Natural killer cell (primary cell): ENCODE measurements at regions not wholly inside any gene's neighbourhood (a gene's known extent, or its start where the extent isn't known, plus 50 kb on each side); places are given as distances from the start of the nearest gene placed in this dataset.

Experiments used
- ATAC-seq, 3 donors: fragments of 150-1000 bp in 2 of 3; fragments of 200-7000 bp in 1 of 3; cut with Tn5 transposase; 1 replicate in 1 of 3; 2 replicates in 2 of 3; pipeline ENCODE4 v1.10.0; 2021; ENCODE audit warnings: mild to moderate bottlenecking in 2 of 3, moderate library complexity in 2 of 3
- DNase-seq, 2 donors: peaks; one replicate each; pipeline versions ENCODE4 v3.0.0 to v3.0.0-alpha.2; 2013 to 2021; ENCODE audit warnings: mixed read lengths in 1 of 2
- H3K27ac ChIP-seq: one replicate; pipeline ENCODE4 v1.5.1; 2013; ENCODE audit warnings: mild to moderate bottlenecking, low read length
- H3K27me3 ChIP-seq: one replicate; pipeline ENCODE4 v1.6.1; 2013; ENCODE audit warnings: low read length; ENCODE audit not compliant: control insufficient read depth, insufficient read depth
- H3K36me3 ChIP-seq: one replicate; pipeline ENCODE4 v1.6.1; 2013; ENCODE audit warnings: low read length; ENCODE audit not compliant: control insufficient read depth, insufficient read depth
- H3K4me1 ChIP-seq: one replicate; pipeline ENCODE4 v1.6.1; 2013; ENCODE audit warnings: low read length; ENCODE audit not compliant: control insufficient read depth, insufficient read depth
- H3K4me3 ChIP-seq: one replicate; pipeline ENCODE4 v1.5.1; 2013; ENCODE audit warnings: low read length
- H3K9me3 ChIP-seq: one replicate; pipeline ENCODE4 v1.6.1; 2013; ENCODE audit warnings: low read length; ENCODE audit not compliant: control insufficient read depth, insufficient read depth
- H3K27ac Mint-ChIP-seq, 2 donors: one replicate each; pipeline ENCODE4 v1.8.0; 2022; ENCODE audit warnings: mild to moderate bottlenecking in 2 of 2, mixed read lengths in 2 of 2, moderate library complexity in 1 of 2
- H3K27me3 Mint-ChIP-seq, 2 donors: one replicate each; pipeline ENCODE4 v1.8.0; 2022; ENCODE audit warnings: low read depth in 2 of 2, mixed read lengths in 2 of 2
- H3K36me3 Mint-ChIP-seq: one replicate; pipeline ENCODE4 v1.8.0; 2022; ENCODE audit warnings: mixed read lengths
- H3K4me1 Mint-ChIP-seq, 2 donors: one replicate each; pipeline ENCODE4 v1.8.0; 2022; ENCODE audit warnings: mixed read lengths in 2 of 2
- H3K4me3 Mint-ChIP-seq: one replicate; pipeline ENCODE4 v1.8.0; 2022; ENCODE audit warnings: mild to moderate bottlenecking, moderate library complexity, mixed read lengths
- H3K9me3 Mint-ChIP-seq, 2 donors: one replicate each; pipeline ENCODE4 v1.8.0; 2022; ENCODE audit warnings: mixed read lengths in 2 of 2
- CTCF ChIP-seq: fragments of 200-600 bp; IDR thresholded peaks from one replicate; pipeline ENCODE4 v1.8.0; 2022; ENCODE audit warnings: antibody characterized with exemption
- WGBS: methylation state at CpG from one replicate; pipeline ENCODE4 v1.1.7; 2013; ENCODE audit warnings: missing lambda C conversion rate; ENCODE audit not compliant: insufficient coverage; 5-methylcytosine and 5-hydroxymethylcytosine counted together
- intact Hi-C: fragments of 100-400 bp; cut with micrococcal nuclease; formaldehyde crosslinking; loops from one replicate; pipeline ENCODE4 v1.14.2; 2022

DNA sequence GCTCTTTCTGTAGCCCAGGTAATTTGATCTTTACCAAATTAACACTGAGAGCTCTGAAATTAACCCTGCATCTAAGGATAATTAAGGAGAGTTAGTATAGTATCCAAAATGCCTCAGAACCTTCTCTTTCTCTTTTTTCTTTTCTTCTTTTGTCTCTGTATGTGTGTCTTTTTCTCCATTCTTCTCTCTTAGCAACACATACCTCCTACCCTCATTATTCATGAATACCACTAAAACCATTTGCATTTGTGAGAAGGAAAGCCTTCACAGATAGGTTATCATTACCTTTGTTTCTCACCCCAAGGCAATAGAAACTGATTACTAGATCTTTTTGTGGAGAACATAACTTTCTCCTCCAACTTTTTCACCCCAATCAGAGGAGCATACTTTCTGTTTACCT lies 376.5 kb upstream of the NXPH2 start:
- no peak for ATAC-seq
- Mint-ChIP-seq H3K27ac (no peak overlapping the region), H3K4me1 (no peaks in the 10 kb centered on the region), H3K27me3 (no peaks in the 10 kb centered on the region), H3K36me3 (peaks cover 2% of the 10 kb centered on the region), H3K4me3 (no peak overlapping the region), H3K9me3 (peaks cover 15 to 17% of the 10 kb centered on the region in 2 donors)
- H3K27me3 ChIP-seq, result no peaks in the 10 kb centered on the region
- no peaks in the 10 kb centered on the region for H3K36me3 ChIP-seq
- intact Hi-C loops, result no loop called here
- H3K9me3 ChIP-seq, result no peaks in the 10 kb centered on the region
- no peak for TF ChIP-seq CTCF
- DNase-seq, result no peak
- H3K4me1 ChIP-seq, result no peaks in the 10 kb centered on the region
- no peak overlapping the region for H3K4me3 ChIP-seq
- H3K27ac ChIP-seq, result no peak overlapping the region

GRCh38 chr2:139155991-139156390 lies 375.8 kb upstream of the NXPH2 start:
- ATAC-seq, result no peak
- DNase-seq, result no peak
- TF ChIP-seq CTCF, result no peak
- no peaks in the 10 kb centered on the region for H3K27me3 Mint-ChIP-seq
- H3K9me3 Mint-ChIP-seq, result peaks cover 16 to 20% of the 10 kb centered on the region in 2 donors
- H3K36me3 Mint-ChIP-seq, result peaks cover 7% of the 10 kb centered on the region
- H3K4me1 Mint-ChIP-seq, result no peaks in the 10 kb centered on the region
- no peak overlapping the region for H3K27ac ChIP-seq
- no peaks in the 10 kb centered on the region for H3K36me3 ChIP-seq
- H3K27me3 ChIP-seq, result no peaks in the 10 kb centered on the region
- H3K4me1 ChIP-seq, result no peaks in the 10 kb centered on the region
- no peak overlapping the region for H3K4me3 ChIP-seq
- intact Hi-C loops, result no loop called here
- 22% methylated on average over 3 of the region's 3 CpGs for WGBS
- no peak overlapping the region for H3K4me3 Mint-ChIP-seq
- no peak overlapping the region for H3K27ac Mint-ChIP-seq
- no peaks in the 10 kb centered on the region for H3K9me3 ChIP-seq

DNA sequence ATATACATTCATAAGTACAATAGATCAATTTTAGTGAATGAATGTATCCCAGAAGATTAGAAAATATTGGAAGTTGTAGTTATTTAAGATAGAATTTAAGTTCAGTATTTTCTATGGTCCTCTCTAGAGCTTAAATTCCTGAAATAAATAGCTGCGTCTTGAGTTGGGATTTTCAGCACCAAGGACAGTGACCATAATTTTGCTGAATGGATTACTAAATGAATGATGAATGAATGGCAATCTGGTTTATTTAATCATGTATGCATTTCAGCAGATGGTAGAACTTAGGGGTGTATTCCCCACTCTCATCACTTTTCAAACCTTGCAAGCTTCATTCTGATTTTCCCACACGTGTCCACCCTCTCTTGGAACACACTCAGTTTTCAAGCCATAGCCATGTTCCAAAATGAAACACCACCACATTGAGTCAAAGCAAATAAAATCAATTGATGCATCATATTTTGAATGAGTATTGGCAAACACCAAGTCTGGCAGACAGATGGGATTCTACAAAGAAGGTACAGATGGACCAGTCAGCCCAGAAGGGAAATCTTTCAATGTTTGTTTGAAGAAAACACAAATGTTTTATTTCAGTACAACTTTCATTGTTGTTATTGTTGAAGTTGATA lies 362.2 kb upstream of the NXPH2 start:
- H3K27ac ChIP-seq, result no peak overlapping the region
- no peak overlapping the region for H3K4me3 ChIP-seq
- H3K4me1 ChIP-seq, result no peaks in the 10 kb centered on the region
- H3K27me3 Mint-ChIP-seq, result no peaks in the 10 kb centered on the region
- ATAC-seq (no peak), DNase-seq (no peak)
- H3K27me3 ChIP-seq, result no peaks in the 10 kb centered on the region
- no peaks in the 10 kb centered on the region for H3K9me3 ChIP-seq
- no peak for TF ChIP-seq CTCF
- no peaks in the 10 kb centered on the region for H3K4me1 Mint-ChIP-seq
- intact Hi-C loops, result no loop called here
- H3K9me3 Mint-ChIP-seq, result peaks cover 12 to 13% of the 10 kb centered on the region in 2 donors
- H3K4me3 Mint-ChIP-seq, result no peak overlapping the region
- no peaks in the 10 kb centered on the region for H3K36me3 ChIP-seq
- WGBS, result 49% methylated on average over 2 of the region's 2 CpGs
- H3K36me3 Mint-ChIP-seq, result peaks cover 9% of the 10 kb centered on the region
- H3K27ac Mint-ChIP-seq, result no peak overlapping the region

DNA sequence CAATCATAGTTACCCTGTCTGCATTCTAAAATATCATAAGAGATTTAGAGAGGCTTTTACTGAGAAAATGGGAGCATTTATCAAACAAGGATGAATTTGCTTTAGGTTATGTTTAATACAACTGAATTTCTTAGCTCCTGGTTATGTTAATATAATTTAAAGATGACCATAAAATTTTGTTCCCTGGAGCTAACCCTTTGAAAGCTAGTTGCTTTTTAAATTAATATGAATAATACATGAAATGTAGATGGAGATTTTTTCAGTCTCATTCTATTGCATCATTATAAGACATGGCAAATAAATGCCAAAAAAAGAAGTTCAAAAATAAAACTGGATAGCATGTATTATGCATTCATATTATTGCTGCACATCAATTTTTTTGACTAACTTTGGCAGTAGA lies 344.1 kb upstream of the NXPH2 start:
- no peak for ATAC-seq
- Mint-ChIP-seq H3K36me3 (peaks cover 8% of the 10 kb centered on the region), H3K27ac (no peak overlapping the region), H3K4me3 (no peak overlapping the region), H3K4me1 (no peaks in the 10 kb centered on the region), H3K27me3 (no peaks in the 10 kb centered on the region), H3K9me3 (peaks cover 9 to 18% of the 10 kb centered on the region in 2 donors)
- Histone ChIP-seq H3K4me3 (no peak overlapping the region), H3K9me3 (no peaks in the 10 kb centered on the region), H3K36me3 (no peaks in the 10 kb centered on the region), H3K27ac (no peak overlapping the region), H3K4me1 (no peaks in the 10 kb centered on the region), H3K27me3 (no peaks in the 10 kb centered on the region)
- DNase-seq, result no peak
- intact Hi-C loops, result no loop called here
- TF ChIP-seq CTCF, result no peak
